Iris pigment epithelial cell (primary cell): ENCODE measurements at regions not wholly inside any gene's neighbourhood (a gene's known extent, or its start where the extent isn't known, plus 50 kb on each side); places are given as distances from the start of the nearest gene placed in this dataset.

Experiments
- DNase-seq: peaks from one replicate; pipeline ENCODE4 v3.0.0-alpha.2; 2011; ENCODE audit warnings: low read depth

GRCh38 chr3:162007722-162008121, 511.1 kb downstream of the OTOL1 start:
- DNase-seq, result peak; percentile 8

GRCh38 chr3:162012633-162013032, 516.0 kb downstream of the OTOL1 start:
- no peak for DNase-seq

- no peak for DNase-seq
Measured at GRCh38 chr3:162014284-162014683, 517.7 kb downstream of the OTOL1 start.

GRCh38 chr3:162015856-162016255, 519.2 kb downstream of the OTOL1 start:
- DNase-seq, result no peak

GRCh38 chr3:162019817-162020216, 523.2 kb downstream of the OTOL1 start:
- peak; percentile 7 for DNase-seq

GRCh38 chr3:162021206-162021605, 524.6 kb downstream of the OTOL1 start:
- peak; percentile 11 for DNase-seq

GRCh38 chr3:162022911-162023310, 526.3 kb downstream of the OTOL1 start:
- no peak for DNase-seq

- DNase-seq, result no peak
Measured at GRCh38 chr3:162029736-162030135, 533.1 kb downstream of the OTOL1 start.

- DNase-seq, result peak; percentile 67
Measured at GRCh38 chr3:162034368-162034767, 537.8 kb downstream of the OTOL1 start.

GRCh38 chr3:162041622-162042021, 545.0 kb downstream of the OTOL1 start:
- DNase-seq, result no peak

GRCh38 chr3:162052636-162053035, 556.0 kb downstream of the OTOL1 start:
- DNase-seq, result peak; percentile 20

- no peak for DNase-seq
Measured at GRCh38 chr3:162072656-162073164, 576.1 kb downstream of the OTOL1 start.

GRCh38 chr3:162073422-162073975, 576.9 kb downstream of the OTOL1 start:
- DNase-seq, result no peak

GRCh38 chr3:162077108-162077507, 580.5 kb downstream of the OTOL1 start:
- no peak for DNase-seq

GRCh38 chr3:162082516-162082915, 585.9 kb downstream of the OTOL1 start:
- peak; percentile 48 for DNase-seq

- no peak for DNase-seq
Measured at GRCh38 chr3:162087361-162087760, 590.8 kb downstream of the OTOL1 start.

- no peak for DNase-seq
Measured at GRCh38 chr3:162092751-162093150, 596.1 kb downstream of the OTOL1 start.

GRCh38 chr3:162094301-162094700, 597.7 kb downstream of the OTOL1 start:
- DNase-seq, result no peak

GRCh38 chr3:162096874-162097273, 600.3 kb downstream of the OTOL1 start:
- DNase-seq, result peak; percentile 3

GRCh38 chr3:162103808-162104207, 607.2 kb downstream of the OTOL1 start:
- no peak for DNase-seq

- no peak for DNase-seq
Measured at GRCh38 chr3:162111861-162112260, 615.3 kb downstream of the OTOL1 start.

- no peak for DNase-seq
Measured at GRCh38 chr3:162112719-162113118, 616.1 kb downstream of the OTOL1 start.

- no peak for DNase-seq
Measured at GRCh38 chr3:162117961-162118360, 621.4 kb downstream of the OTOL1 start.

GRCh38 chr3:162119651-162120050, 623.0 kb downstream of the OTOL1 start:
- no peak for DNase-seq
